ENCODE measurements at regions not wholly inside any gene's neighbourhood (a gene's known extent, or its start where the extent isn't known, plus 50 kb on each side); places are given as distances from the start of the nearest gene placed in this dataset.

DNA sequence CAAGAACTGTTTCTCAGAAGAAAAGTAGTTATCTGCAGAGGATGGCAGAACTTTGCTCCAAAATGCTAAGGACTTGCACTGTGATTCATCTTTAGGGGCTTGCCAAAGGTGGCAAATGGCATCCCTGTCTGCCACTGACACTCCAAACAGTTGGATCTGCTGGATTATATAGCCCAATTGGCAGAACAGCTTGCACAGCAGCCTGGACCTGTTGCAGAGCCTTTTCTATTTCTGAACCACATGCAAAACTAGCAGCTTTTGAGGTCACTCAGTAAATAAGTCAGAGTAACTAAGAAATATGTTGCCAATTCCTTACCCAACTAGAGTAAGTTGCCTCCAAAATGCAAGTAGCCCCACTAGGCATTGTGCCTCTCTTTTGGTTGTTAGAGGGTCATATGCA is 397.5 kb upstream of the NOVA1 start:
- TF ChIP-seq, protein P1, sequence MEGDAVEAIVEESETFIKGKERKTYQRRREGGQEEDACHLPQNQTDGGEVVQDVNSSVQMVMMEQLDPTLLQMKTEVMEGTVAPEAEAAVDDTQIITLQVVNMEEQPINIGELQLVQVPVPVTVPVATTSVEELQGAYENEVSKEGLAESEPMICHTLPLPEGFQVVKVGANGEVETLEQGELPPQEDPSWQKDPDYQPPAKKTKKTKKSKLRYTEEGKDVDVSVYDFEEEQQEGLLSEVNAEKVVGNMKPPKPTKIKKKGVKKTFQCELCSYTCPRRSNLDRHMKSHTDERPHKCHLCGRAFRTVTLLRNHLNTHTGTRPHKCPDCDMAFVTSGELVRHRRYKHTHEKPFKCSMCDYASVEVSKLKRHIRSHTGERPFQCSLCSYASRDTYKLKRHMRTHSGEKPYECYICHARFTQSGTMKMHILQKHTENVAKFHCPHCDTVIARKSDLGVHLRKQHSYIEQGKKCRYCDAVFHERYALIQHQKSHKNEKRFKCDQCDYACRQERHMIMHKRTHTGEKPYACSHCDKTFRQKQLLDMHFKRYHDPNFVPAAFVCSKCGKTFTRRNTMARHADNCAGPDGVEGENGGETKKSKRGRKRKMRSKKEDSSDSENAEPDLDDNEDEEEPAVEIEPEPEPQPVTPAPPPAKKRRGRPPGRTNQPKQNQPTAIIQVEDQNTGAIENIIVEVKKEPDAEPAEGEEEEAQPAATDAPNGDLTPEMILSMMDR (IDR thresholded peaks at IDR 0.05; ENCODE audit: insufficient read depth, low read length, poor library complexity, severe bottlenecking), result no peak
- no peak for TF ChIP-seq EZH2phosphoT487 (conservative IDR thresholded peaks at IDR 0.05; ENCODE audit: low read length)

All from SU-DHL-6 (cell line).